NCI-H1694 treated with DMSO at 0.1 percent for 48 hours (cell line): ENCODE measurements at regions not wholly inside any gene's neighbourhood (a gene's known extent, or its start where the extent isn't known, plus 50 kb on each side); places are given as distances from the start of the nearest gene placed in this dataset.
A peak's percentile ranks its signal among the peaks of the same experiment; 100 is the strongest.
"Not testable (repeated sequence)": the region's sequence is repeated elsewhere in the genome, so short reads cannot be mapped to it uniquely, and the experiment has no call there.

Source experiments
- DNase-seq: peaks from one replicate; lab custom pipeline; 2025; lab: John Stamatoyannopoulos, UW

- DNase-seq = no peak
Observed at GRCh38 chrX:47302396-47302795, 68.0 kb upstream of the ZNF157 start.

GRCh38 chrX:47306471-47307023, 63.8 kb upstream of the ZNF157 start:
- not testable (repeated sequence) for DNase-seq

GRCh38 chrX:47311932-47312774, 58.2 kb upstream of the ZNF157 start:
- DNase-seq = peak; percentile 65

DNA sequence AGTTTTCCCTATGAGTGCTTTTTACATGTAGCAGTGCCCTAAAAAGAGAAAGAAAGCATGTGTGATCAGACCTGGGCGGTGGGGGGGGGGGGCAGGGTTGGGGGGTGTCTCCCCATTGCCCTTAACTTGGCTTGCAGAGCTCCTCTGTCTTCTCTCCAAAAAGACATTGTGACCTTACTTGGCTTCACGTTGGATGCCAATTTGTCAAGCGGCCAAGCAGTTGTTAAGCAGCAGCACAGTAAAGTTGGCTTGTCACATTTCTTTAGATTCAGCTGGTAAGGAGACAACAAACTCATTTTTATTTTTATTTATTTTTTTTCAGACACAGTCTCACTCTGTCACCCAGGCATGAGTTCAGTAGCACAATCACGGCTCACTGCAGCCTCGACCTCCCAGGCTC, 57.3 kb upstream of the ZNF157 start:
- DNase-seq = no peak

DNA sequence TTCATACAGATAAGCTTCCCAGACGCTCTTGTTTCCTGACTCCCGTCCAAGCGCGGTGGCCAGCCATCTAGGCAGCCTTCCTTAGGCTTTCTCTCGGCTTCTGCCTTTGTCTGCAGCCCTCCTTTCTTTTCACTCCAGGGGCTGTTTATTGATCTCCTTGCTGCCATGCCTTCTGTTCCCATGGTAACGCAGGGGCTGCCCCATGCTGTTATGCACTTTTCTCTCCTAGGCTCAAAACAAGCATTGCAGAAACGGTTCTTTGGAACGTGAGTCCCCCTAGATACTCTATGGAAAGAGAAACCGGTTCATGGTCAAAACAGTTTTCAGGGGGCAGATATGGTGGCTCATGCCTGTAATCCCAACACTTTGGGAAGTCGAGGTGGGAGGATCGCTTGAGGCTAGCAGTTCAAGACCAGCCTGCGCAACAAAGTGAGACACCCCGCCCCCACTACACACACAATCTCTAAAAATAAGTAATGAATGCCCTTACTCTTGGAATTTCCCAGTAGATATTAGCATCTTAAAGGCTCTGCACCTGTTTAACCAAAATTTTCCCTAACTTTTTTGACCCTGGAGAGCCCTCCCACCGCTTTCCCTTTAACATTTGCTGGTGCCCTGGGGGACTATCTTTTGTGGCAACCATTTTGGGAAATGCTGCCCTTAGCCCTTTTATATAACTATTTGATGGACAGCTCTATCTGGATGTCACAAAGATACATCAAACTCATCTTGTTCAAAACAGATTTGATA, 53.9 kb upstream of the ZNF157 start:
- no peak for DNase-seq
